Breast epithelium (tissue), 3 donors: ENCODE measurements at regions not wholly inside any gene's neighbourhood (a gene's known extent, or its start where the extent isn't known, plus 50 kb on each side); places are given as distances from the start of the nearest gene placed in this dataset.

ENCODE experiments used
- POLR2A ChIP-seq: fragments of 450-650 bp; IDR thresholded peaks from one replicate; pipeline ENCODE4 v1.6.1; 2016; ENCODE audit warnings: antibody characterized with exemption, mild to moderate bottlenecking, moderate library complexity
- TF ChIP-seq, protein P1 (sequence below), 3 donors: fragments of 450-650 bp; IDR thresholded peaks; one replicate each; pipeline ENCODE4 v1.5.1; 2016 to 2017; ENCODE audit warnings: antibody characterized with exemption in 3 of 3, mild to moderate bottlenecking in 3 of 3, moderate library complexity in 3 of 3

DNA sequence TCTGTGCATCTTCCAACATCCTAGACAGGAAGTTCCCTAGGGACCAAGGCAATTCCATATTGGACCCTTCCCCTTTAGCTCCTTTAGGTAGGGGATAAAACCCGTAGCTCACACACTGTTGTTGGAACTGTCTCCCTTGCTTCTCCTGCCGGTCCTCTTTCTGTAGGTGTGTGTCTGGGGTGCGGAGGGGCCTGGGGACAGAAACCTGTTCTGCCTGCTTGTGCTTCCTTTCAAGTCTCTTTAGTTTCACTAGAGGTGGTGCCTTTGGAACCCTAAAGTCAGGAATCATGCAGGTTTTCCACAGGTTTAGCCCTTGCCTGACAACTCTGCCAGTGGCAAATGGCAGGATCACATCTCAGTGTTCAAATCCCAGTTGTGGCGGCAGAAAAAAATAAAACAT lies 74.6 kb upstream of the PTGFRN start:
- TF ChIP-seq, protein P1, sequence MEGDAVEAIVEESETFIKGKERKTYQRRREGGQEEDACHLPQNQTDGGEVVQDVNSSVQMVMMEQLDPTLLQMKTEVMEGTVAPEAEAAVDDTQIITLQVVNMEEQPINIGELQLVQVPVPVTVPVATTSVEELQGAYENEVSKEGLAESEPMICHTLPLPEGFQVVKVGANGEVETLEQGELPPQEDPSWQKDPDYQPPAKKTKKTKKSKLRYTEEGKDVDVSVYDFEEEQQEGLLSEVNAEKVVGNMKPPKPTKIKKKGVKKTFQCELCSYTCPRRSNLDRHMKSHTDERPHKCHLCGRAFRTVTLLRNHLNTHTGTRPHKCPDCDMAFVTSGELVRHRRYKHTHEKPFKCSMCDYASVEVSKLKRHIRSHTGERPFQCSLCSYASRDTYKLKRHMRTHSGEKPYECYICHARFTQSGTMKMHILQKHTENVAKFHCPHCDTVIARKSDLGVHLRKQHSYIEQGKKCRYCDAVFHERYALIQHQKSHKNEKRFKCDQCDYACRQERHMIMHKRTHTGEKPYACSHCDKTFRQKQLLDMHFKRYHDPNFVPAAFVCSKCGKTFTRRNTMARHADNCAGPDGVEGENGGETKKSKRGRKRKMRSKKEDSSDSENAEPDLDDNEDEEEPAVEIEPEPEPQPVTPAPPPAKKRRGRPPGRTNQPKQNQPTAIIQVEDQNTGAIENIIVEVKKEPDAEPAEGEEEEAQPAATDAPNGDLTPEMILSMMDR (IDR thresholded peaks at IDR 0.05) = no peak
- TF ChIP-seq POLR2A = no peak
